Parathyroid adenoma (tissue), 2 donors: ENCODE measurements at regions not wholly inside any gene's neighbourhood (a gene's known extent, or its start where the extent isn't known, plus 50 kb on each side); places are given as distances from the start of the nearest gene placed in this dataset.
"Not testable (repeated sequence)": the region's sequence is repeated elsewhere in the genome, so short reads cannot be mapped to it uniquely, and the experiment has no call there.

Source experiments
- H2AFZ ChIP-seq: fragments of 300-600 bp; sonication (generic); one replicate; pipeline ENCODE4 v1.7.0; 2017; ENCODE audit warnings: antibody characterized with exemption, mild to moderate bottlenecking
- H3K27ac ChIP-seq: fragments of 300-600 bp; sonication (generic); one replicate; pipeline ENCODE4 v1.7.0; 2017
- H3K27me3 ChIP-seq: fragments of 300-600 bp; sonication (generic); one replicate; pipeline ENCODE4 v1.7.0; 2017; ENCODE audit warnings: low read length; ENCODE audit not compliant: control insufficient read depth, insufficient read depth
- H3K36me3 ChIP-seq: fragments of 300-600 bp; sonication (generic); one replicate; pipeline ENCODE4 v1.7.0; 2017; ENCODE audit warnings: low read length; ENCODE audit not compliant: control insufficient read depth, insufficient read depth
- H3K4me1 ChIP-seq: fragments of 300-600 bp; sonication (generic); one replicate; pipeline ENCODE4 v1.7.0; 2017; ENCODE audit warnings: control low read depth
- H3K4me2 ChIP-seq: fragments of 300-600 bp; sonication (generic); one replicate; pipeline ENCODE4 v1.7.0; 2017; ENCODE audit warnings: low read length
- H3K4me3 ChIP-seq: fragments of 300-600 bp; sonication (generic); one replicate; pipeline ENCODE4 v1.7.0; 2017; ENCODE audit warnings: low read depth, low read length
- H3K79me2 ChIP-seq: fragments of 300-600 bp; sonication (generic); one replicate; pipeline ENCODE4 v1.7.0; 2017; ENCODE audit warnings: control low read depth
- H3K9ac ChIP-seq: fragments of 300-600 bp; sonication (generic); one replicate; pipeline ENCODE4 v1.7.0; 2017; ENCODE audit warnings: mild to moderate bottlenecking
- H3K9me3 ChIP-seq: fragments of 300-600 bp; sonication (generic); one replicate; pipeline ENCODE4 v1.7.0; 2017; ENCODE audit warnings: low read length; ENCODE audit not compliant: control insufficient read depth
- CTCF ChIP-seq: fragments of 300-600 bp; sonication (generic); IDR thresholded peaks from one replicate; pipeline ENCODE4 v1.7.0; 2017; ENCODE audit warnings: antibody characterized with exemption, mild to moderate bottlenecking
- donor health status: primary hyperparathyroidism.

GRCh38 chr4:1550122-1551070, 133.7 kb downstream of the FAM53A start:
- no peak overlapping the region for H3K27ac ChIP-seq
- H3K4me3 ChIP-seq = no peak overlapping the region
- H3K27me3 ChIP-seq = peaks cover 3% of the 10 kb centered on the region
- H3K4me1 ChIP-seq = no peaks in the 10 kb centered on the region
- H2AFZ ChIP-seq = no peak overlapping the region
- TF ChIP-seq CTCF = no peak
- no peaks in the 10 kb centered on the region for H3K36me3 ChIP-seq
- no peaks in the 10 kb centered on the region for H3K79me2 ChIP-seq
- no peaks in the 10 kb centered on the region for H3K9me3 ChIP-seq
- no peak overlapping the region for H3K4me2 ChIP-seq
- H3K9ac ChIP-seq = no peak overlapping the region

- H3K79me2 ChIP-seq = no peaks in the 10 kb centered on the region
- H3K27me3 ChIP-seq = peaks cover 3% of the 10 kb centered on the region
- H3K36me3 ChIP-seq = no peaks in the 10 kb centered on the region
- H3K27ac ChIP-seq = no peak overlapping the region
- H2AFZ ChIP-seq = no peak overlapping the region
- H3K4me1 ChIP-seq = no peaks in the 10 kb centered on the region
- no peak overlapping the region for H3K4me2 ChIP-seq
- H3K4me3 ChIP-seq = no peak overlapping the region
- no peak for TF ChIP-seq CTCF
- H3K9ac ChIP-seq = no peak overlapping the region
- H3K9me3 ChIP-seq = no peaks in the 10 kb centered on the region
These were observed 134.5 kb downstream of the FAM53A start for GRCh38 chr4:1549638-1550035.

DNA sequence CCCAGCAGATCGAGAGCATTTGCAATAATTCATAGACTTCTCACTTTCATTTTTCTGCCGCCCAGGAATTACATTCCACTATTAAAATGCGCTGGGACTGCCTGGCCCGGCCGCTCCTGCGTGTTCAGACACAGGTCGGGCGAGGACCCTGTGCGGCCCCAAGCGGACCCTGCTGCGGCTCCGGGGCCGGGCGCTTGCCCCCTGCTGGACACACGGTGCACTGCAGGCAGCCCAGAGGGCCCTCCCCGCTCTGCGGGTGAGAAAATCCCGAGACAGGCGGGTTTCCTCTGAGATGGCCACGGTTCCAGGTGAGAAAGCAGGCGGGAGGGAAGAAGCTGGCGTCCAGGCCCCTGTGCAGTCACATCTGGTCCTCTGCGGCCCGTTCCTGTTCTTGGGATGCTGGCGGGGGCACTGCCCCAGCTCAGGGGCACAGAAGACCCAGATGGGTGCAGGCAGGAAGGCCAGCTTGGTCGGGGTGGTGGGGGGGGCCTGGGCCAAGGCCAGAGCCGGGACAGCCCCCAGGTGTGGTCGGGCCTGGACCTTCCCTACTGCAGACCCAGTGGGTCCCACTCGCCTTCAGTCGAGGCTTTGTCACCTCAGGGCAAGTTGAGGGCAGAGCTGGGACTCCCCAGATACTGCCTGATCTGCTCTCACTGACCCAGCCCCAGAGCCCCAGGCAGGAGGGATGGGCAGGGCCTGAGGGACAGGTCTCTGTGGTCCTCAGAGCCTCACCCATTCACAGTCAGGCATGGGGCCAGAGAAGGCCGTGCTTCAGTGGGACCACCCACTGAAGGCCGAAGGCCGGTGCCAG, 135.1 kb downstream of the FAM53A start:
- H3K27ac ChIP-seq, H3K79me2 ChIP-seq, H3K36me3 ChIP-seq, H3K4me1 ChIP-seq, H3K9me3 ChIP-seq, H3K4me3 ChIP-seq, H3K9ac ChIP-seq, H3K27me3 ChIP-seq, H2AFZ ChIP-seq: not testable (repeated sequence)
- H3K4me2 ChIP-seq = peak overlapping the region; percentile 9
- peak; percentile 77 for TF ChIP-seq CTCF

DNA sequence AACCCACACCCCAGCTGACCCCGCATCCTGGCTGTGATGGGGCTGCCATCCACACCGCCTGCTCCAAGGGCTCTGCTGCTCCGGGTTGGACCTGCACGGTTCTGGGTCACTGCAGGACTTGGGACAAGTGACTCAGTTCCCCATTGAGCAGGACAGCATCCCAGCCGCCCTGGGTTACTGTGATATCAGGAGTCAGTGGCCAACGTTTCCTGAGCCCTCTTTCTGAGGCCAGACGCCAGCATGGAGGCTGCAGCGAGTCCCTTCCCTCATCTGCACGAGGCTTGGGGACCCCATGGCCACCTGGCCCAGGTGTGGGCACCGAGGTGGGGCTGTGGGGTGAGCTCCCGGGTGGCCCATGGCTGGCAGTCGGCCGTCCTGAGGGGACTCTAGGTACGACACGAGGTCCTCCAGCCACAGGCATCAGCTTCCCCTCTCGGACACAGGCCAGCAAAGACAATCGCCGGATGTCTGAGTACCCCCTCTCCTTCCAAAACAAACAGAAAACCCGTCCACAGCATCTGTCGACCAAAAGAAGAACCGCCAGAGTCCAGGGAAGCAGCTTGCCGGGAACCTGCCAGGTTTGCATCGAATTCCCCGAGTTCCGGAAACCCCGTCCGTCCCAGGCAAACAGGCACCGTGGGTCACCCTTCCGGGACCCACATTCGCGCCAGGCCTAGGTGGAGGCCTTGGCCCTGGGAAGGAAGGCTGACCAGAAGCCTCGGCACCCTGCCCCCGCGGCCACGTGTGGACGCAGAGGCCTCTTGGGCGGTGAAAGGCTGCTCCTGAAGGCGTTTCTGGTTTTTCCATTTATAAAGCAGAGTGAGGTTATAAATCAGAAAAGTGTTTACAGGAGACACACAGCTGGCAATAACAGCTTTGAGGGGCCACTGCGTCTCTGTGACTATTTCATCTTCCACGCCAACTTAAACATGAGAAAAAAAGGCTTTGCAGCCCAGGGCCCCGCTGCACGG, 136.0 kb downstream of the FAM53A start:
- no peak overlapping the region for H2AFZ ChIP-seq
- no peak overlapping the region for H3K4me3 ChIP-seq
- H3K27ac ChIP-seq = peak overlapping the region; percentile 32
- H3K4me2 ChIP-seq = peak overlapping the region; percentile 9
- H3K9me3 ChIP-seq = no peaks in the 10 kb centered on the region
- TF ChIP-seq CTCF = no peak
- H3K79me2 ChIP-seq = no peaks in the 10 kb centered on the region
- H3K4me1 ChIP-seq = no peaks in the 10 kb centered on the region
- peaks cover 3% of the 10 kb centered on the region for H3K27me3 ChIP-seq
- no peak overlapping the region for H3K9ac ChIP-seq
- H3K36me3 ChIP-seq = no peaks in the 10 kb centered on the region
